Type B pancreatic cell (in vitro differentiated cells): ENCODE measurements at regions not wholly inside any gene's neighbourhood (a gene's known extent, or its start where the extent isn't known, plus 50 kb on each side); places are given as distances from the start of the nearest gene placed in this dataset.
"Not testable (repeated sequence)": the region's sequence is repeated elsewhere in the genome, so short reads cannot be mapped to it uniquely, and the experiment has no call there.

Experiments
- DNase-seq: peaks from one replicate; pipeline ENCODE4 v3.0.0; 2021; ENCODE audit warnings: mixed read lengths; ENCODE audit not compliant: unreplicated experiment; ENCODE audit errors: extremely low spot score
- H3K27ac Mint-ChIP-seq: 2 replicates; pipeline ENCODE4 v1.8.0; 2021; ENCODE audit warnings: mild to moderate bottlenecking, mixed read lengths
- H3K27me3 Mint-ChIP-seq: 2 replicates; pipeline ENCODE4 v1.8.0; 2021; ENCODE audit warnings: mixed read lengths
- H3K36me3 Mint-ChIP-seq: 2 replicates; pipeline ENCODE4 v1.8.0; 2021; ENCODE audit warnings: mixed read lengths
- H3K4me1 Mint-ChIP-seq: one replicate; pipeline ENCODE4 v1.8.0; 2021; ENCODE audit warnings: mixed read lengths; ENCODE audit not compliant: unreplicated experiment
- H3K4me3 Mint-ChIP-seq: 2 replicates; pipeline ENCODE4 v1.8.0; 2021; ENCODE audit warnings: mild to moderate bottlenecking, mixed read lengths
- H3K9me3 Mint-ChIP-seq: 2 replicates; pipeline ENCODE4 v1.8.0; 2021; ENCODE audit warnings: mixed read lengths
- CTCF ChIP-seq: fragments of 200-600 bp; sonication (generic); conservative IDR thresholded peaks from 2 replicates; pipeline ENCODE4 v1.5.0; 2021; ENCODE audit warnings: antibody characterized with exemption, mild to moderate bottlenecking

DNA sequence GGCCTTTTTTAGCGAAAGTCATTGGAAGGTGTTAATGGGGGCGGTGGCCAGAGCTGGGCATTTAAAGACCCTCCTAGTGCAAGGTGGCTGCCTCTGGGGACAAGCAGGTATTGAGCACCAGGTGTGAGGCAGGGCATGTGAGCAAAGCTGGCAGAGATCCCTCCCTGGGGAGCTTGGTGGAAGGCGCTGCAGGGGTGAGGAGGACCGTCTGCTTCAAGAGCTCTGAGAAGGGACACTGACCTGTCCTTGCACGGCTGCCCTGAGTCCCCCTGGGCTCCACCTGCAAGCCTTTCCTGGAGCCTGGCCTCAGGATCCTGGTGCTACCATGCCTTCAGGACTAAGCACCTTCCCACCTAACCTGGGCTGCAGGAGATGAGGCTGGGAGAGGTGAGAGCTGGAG, 127.0 kb upstream of the CIBAR2 start:
- Mint-ChIP-seq H3K9me3 (no peaks in the 10 kb centered on the region), H3K4me3 (no peak overlapping the region)
- DNase-seq, result no peak

DNA sequence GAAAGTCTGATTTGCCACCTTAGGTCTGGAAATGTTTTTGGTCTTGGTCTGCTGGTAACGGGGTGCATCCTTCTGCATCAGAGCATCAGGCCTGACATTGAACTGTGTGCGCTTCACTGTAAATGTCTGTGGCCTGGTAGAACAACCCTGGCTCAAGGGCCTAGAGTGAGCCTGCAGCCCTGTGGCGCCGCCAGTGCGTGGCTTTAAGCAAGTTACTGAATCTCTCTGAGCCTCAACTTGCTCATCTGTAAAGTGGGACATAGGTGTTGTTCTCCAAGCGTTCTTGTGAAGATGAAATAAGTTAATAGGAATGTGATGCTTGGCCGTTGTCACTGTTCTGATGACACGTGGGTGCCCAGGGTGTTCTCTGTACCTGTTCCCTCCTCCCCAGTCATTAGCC, 127.6 kb upstream of the CIBAR2 start:
- no peak for DNase-seq
- Mint-ChIP-seq H3K27ac (no peak overlapping the region), H3K4me3 (no peak overlapping the region), H3K9me3 (no peaks in the 10 kb centered on the region), H3K27me3 (no peaks in the 10 kb centered on the region), H3K36me3 (no peaks in the 10 kb centered on the region), H3K4me1 (peaks cover 22% of the 10 kb centered on the region)
- TF ChIP-seq CTCF, result no peak

More for the DNA sequence above, 127.0 kb upstream of the CIBAR2 start:
- H3K36me3 Mint-ChIP-seq, result no peaks in the 10 kb centered on the region
- TF ChIP-seq CTCF, result no peak
- no peaks in the 10 kb centered on the region for H3K27me3 Mint-ChIP-seq
- peaks cover 24% of the 10 kb centered on the region for H3K4me1 Mint-ChIP-seq
- H3K27ac Mint-ChIP-seq, result no peak overlapping the region

- H3K4me1 Mint-ChIP-seq, result peaks cover 29% of the 10 kb centered on the region
These were observed 129.0 kb upstream of the CIBAR2 start for GRCh38 chr16:85240982-85241924.

DNA sequence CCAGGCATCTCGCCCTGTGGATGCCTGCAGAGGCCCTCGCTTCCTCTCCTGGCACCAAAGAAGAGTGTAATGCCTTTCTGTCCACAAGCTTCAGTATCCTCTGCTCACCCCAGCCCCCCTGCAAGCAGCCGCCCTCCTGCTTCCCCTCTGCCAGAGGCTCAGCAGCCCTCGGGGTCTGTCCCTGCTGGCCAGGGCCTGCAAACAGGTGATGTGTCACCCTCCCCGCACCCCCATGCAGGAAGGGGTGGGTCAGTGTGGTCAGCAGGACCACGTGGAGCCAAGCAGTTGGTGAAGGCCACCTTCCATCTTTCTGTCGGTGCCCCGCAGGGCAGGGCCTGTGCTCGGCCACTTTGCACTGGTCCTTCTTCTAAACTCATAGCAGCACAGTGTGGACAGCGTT, 129.9 kb upstream of the CIBAR2 start:
- H3K27me3 Mint-ChIP-seq, result peaks cover 6% of the 10 kb centered on the region
- H3K9me3 Mint-ChIP-seq, result no peaks in the 10 kb centered on the region
- no peak for DNase-seq
- no peak for TF ChIP-seq CTCF
- peaks cover 26% of the 10 kb centered on the region for H3K4me1 Mint-ChIP-seq
- H3K27ac Mint-ChIP-seq, result no peak overlapping the region
- no peaks in the 10 kb centered on the region for H3K36me3 Mint-ChIP-seq
- no peak overlapping the region for H3K4me3 Mint-ChIP-seq

More at GRCh38 chr16:85240982-85241924, 129.0 kb upstream of the CIBAR2 start:
- peaks cover 6% of the 10 kb centered on the region for H3K27me3 Mint-ChIP-seq
- no peak overlapping the region for H3K4me3 Mint-ChIP-seq
- no peak overlapping the region for H3K27ac Mint-ChIP-seq
- H3K9me3 Mint-ChIP-seq, result no peaks in the 10 kb centered on the region
- H3K36me3 Mint-ChIP-seq, result no peaks in the 10 kb centered on the region
- no peak for DNase-seq
- no peak for TF ChIP-seq CTCF

GRCh38 chr16:85243308-85243707, 131.0 kb upstream of the CIBAR2 start:
- no peak for DNase-seq
- TF ChIP-seq CTCF, result no peak
- H3K4me3 Mint-ChIP-seq, result no peak overlapping the region
- H3K36me3 Mint-ChIP-seq, result no peaks in the 10 kb centered on the region
- H3K9me3 Mint-ChIP-seq, result no peaks in the 10 kb centered on the region
- H3K27ac Mint-ChIP-seq, result no peak overlapping the region
- H3K4me1 Mint-ChIP-seq, result peaks cover 28% of the 10 kb centered on the region
- H3K27me3 Mint-ChIP-seq, result peaks cover 6% of the 10 kb centered on the region

DNA sequence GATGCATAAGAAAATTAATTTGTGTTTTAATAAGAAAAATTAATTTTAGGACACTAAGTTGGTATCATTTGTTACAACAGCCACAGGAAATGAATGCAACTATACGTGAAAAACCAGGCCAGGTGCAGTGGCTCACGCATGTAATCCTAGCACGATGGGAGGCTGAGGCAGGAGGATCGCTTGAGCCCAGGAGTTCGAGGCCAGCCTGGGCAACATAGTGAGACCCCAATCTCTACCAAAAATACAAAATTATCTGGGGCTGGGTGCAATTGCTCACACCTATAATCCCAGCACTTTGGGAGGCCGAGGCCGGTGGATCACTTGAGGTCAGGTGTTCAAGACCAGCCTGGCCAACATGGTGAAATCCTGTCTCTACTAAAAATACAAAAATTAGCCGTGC, 132.2 kb upstream of the CIBAR2 start:
- peaks cover 31% of the 10 kb centered on the region for H3K4me1 Mint-ChIP-seq
- not testable (repeated sequence) for H3K36me3 Mint-ChIP-seq, H3K9me3 Mint-ChIP-seq, H3K27me3 Mint-ChIP-seq, H3K4me3 Mint-ChIP-seq, DNase-seq, H3K27ac Mint-ChIP-seq
